IPS-NIHi11 (cell line): ENCODE measurements at regions not wholly inside any gene's neighbourhood (a gene's known extent, or its start where the extent isn't known, plus 50 kb on each side); places are given as distances from the start of the nearest gene placed in this dataset.

Experiments
- DNase-seq: peaks from one replicate; pipeline ENCODE4 v3.0.0; 2012; ENCODE audit warnings: mixed read lengths, low spot score

GRCh38 chr6:164554700-164555476, 754.5 kb downstream of the C6orf118 start:
- DNase-seq = no peak

GRCh38 chr6:164554226-164554625, 755.2 kb downstream of the C6orf118 start:
- no peak for DNase-seq

GRCh38 chr6:164551706-164552105, 757.7 kb downstream of the C6orf118 start:
- DNase-seq = no peak

GRCh38 chr6:164547076-164547475, 762.3 kb downstream of the C6orf118 start:
- DNase-seq = no peak

- no peak for DNase-seq
Observed at GRCh38 chr6:164546263-164546662, 763.1 kb downstream of the C6orf118 start.

GRCh38 chr6:164534070-164534766, 775.2 kb downstream of the C6orf118 start:
- DNase-seq = no peak

DNA sequence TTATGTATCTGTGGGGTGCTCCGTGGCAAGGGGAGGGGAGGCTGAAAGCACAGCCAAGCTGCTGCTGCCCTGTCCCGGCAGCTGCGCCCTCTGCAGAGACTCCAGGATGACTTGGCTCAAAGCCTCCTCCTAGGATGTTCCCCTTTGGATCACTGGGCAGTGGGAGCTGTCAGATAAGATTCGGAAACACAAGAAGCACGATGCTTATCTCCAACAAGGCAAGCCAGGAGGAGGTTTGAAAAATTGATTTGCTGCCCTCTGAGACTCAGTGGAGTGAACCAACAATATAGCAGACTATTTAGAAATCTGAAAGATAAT, 776.4 kb downstream of the C6orf118 start:
- no peak for DNase-seq

- DNase-seq = no peak
Observed at GRCh38 chr6:164532198-164533044, 777.0 kb downstream of the C6orf118 start.

GRCh38 chr6:164531736-164532135, 777.7 kb downstream of the C6orf118 start:
- DNase-seq = no peak

- no peak for DNase-seq
Observed at GRCh38 chr6:164528539-164528938, 780.9 kb downstream of the C6orf118 start.

DNA sequence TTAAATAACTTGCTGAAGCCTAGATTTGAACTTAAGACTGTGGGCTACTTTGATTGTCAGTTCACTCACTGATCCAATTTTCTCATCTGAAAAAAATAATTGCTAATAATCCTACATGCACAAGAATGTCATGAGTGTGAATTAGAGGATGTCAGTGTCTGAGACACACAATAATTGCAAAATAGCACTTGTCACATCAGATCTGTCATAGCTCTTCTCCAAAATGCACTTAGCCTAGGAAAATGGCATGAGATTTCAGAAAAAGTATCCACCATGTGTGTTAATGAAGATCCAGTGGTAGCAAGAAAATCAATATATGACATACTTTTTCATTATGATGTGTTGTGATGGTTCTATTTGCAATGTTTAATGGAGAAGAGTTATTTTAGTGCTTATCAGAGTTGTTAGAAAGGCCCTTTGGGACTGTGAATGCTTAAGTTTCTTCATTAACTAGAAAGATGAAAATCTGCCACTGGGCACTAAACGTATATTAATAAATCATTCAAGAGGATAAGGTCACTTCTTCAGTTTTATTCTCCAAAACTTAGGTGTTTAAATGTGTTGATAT, 786.2 kb downstream of the C6orf118 start:
- DNase-seq = no peak

DNA sequence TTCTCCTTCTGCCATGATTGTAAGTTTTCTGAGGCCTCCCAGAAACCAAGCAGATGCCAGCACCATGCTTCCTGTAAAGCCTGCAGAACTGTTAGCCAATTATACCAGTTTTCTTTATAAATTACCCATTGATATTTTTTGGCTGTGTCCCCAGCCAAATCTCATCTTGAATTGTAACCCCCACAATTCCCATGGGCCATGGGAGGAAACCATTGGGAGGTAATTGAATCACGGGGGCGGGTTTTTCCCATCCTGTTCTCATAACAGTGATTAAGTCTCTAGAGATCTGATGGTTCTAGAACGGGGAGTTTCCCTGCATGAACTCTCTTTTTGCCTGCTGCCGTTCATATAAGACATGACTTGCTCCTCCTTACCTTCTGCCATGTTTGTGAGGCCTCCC, 788.5 kb downstream of the C6orf118 start:
- DNase-seq = no peak

DNA sequence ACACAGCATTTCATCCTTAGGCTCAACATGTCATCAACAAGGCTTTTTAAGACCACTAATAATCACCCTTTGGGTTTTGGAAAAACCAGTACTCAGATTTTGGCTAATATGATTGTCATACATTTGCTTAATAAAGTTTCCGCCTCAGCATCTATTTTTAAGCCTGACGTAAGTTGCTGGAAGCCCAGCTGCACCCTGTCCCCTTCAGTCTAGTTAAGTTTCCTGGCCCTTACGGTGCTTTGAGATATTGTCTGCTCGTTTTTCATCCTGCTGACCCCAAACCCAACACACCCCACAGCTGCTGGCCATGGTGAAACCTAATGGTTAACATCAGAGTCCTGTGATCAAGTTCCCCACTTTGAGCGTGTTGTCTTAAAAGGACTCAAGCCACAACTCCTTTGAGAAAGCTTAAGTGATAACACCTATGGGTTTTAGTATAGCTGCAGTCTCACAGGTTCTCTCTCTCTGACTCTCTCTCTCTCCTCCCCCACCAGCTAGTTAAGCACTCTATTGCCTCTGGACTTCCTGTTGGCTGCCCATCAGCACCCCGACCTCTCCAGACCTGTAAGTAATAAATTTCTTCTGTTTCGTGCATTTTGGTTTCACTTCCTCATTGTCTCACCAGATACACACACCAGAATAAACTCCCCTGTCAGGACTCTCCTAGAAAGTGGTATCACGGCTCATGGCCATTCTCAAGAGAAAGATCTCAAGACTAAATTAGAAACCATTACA, 802.0 kb downstream of the C6orf118 start:
- DNase-seq = no peak

- no peak for DNase-seq
Observed at GRCh38 chr6:164505425-164505824, 804.0 kb downstream of the C6orf118 start.

DNA sequence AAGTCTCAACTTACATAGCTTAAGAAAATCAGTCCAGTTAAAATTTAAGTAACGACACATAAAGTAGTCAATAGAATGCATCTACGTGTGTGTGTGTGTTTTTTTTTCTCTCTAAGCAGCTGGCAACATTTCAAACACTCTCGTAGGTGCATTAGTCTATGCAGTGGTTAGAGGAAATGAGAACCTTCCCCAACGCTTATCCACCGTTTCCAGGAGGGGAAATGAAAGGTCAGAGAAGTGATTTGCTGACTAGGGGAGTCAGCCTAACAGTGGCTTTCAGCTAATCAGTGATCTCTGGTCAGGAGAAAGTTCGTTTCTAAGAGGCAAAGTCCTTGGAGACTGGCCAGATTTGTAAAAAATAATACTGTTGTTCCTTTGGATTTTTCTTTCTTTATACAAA, 806.6 kb downstream of the C6orf118 start:
- no peak for DNase-seq

DNA sequence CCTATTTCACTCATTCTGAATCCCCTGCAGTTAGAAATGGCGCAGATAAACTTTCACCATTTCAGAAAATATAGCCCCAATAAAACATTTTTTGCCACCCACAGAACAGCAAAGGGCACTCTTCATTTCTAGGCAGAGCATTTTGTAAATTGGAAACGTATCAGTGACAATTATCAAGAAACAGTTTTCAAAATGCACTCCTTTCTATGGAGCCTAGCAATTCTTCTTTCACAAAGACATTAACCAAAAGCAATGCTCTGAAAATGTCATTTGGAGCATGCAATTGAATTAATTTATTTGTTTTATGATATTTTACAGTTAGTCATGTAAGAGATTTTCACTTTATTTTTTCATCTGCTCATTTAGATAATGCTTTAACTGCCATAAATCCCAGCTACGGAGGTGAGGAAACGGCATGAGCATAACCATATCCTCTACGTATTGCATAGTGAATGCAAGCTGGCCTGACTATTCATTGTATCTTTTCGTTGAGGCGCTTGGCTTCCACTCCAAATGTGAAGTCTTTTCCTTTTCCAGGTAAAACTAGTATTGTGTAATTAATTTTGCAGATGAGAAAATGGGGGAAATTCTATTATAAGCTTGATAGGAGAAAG, 813.4 kb downstream of the C6orf118 start:
- DNase-seq = no peak

DNA sequence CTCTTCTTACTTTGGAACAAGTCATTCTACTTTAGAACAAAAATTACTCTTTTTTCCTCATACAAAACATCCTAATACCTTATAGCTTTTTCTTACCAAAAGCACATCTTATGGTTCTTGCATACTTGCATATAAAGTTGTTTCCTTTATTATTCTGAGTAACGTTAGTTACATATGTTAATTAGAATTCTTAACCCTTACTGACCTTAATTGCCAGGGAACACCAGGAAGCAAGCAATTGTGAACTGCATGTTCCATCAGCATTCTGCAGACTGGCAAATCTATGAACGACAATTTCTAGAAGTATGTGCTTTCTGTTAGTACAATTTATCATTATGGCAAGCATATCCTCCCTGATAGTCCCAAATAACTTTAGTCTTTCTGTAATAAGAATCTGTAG, 831.0 kb downstream of the C6orf118 start:
- DNase-seq = peak; percentile 22

GRCh38 chr6:164477790-164478189, 831.6 kb downstream of the C6orf118 start:
- no peak for DNase-seq

GRCh38 chr6:164477101-164477500, 832.3 kb downstream of the C6orf118 start:
- no peak for DNase-seq

DNA sequence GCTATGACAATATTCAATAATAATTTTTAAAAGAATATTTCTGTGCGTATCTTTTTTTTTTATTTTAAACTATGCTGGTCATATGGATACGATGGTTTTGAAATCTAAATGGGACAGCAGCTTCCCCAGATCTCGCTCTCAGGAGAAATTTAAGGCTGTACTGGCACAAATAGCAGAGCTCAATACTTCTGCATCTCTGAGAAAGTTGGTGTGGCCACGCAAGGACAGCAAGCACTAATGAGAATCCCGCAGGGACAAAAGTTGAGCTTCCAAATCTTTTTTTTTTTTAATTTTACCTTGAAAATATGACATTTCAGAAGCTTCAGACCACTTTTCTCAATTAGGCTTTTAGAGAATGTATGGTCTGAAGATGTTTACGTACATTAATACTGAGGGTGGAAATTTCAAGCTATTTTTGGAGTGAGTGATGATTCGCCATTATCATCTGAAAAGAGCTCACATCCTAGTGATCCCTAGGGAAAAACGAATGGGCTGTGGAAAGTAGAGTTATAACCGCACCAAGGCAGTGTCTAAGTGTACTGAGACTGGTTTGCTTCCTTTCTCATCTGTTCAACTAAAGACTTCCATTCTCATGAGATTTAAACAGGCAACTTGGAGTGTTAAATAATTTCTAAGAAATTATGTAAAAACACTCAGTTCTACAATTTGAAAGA, 840.0 kb downstream of the C6orf118 start:
- no peak for DNase-seq

DNA sequence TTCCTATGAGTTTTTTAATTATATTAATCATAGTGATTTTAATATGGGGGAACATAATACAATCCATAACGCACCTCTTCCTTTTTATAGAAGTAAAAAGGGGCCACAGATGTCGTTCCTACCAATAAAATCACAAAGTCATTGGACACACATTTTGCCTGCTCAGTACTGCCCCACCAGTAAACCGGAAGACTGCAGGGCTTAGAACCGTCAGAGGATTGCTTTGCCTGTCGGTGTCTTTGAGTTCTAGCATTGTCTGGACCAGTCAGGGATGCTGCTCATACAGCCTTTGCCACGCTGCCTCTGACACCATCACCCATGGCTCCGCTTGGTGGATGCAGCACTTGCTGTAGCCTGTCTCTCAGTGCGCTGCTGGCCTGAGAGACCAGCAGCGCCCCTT, 853.6 kb downstream of the C6orf118 start:
- DNase-seq = peak; percentile 16
